Liver (tissue), 8 donors: ENCODE measurements at regions not wholly inside any gene's neighbourhood (a gene's known extent, or its start where the extent isn't known, plus 50 kb on each side); places are given as distances from the start of the nearest gene placed in this dataset.

Source experiments
- DNase-seq: peaks from one replicate; pipeline ENCODE4 v3.0.0-alpha.2; 2017; ENCODE audit warnings: low spot score
- H3K27ac ChIP-seq, 2 donors: one replicate each; pipeline ENCODE4 v1.7.0; 2013; ENCODE audit warnings: inconsistent platforms in 2 of 2, low read length in 2 of 2, control low read depth in 1 of 2, low read depth in 1 of 2, mild to moderate bottlenecking in 1 of 2
- H3K27me3 ChIP-seq, 4 donors: one replicate each; pipeline versions ENCODE4 v1.6.1 to v1.7.0; 2013; ENCODE audit warnings: low read length in 3 of 4, inconsistent platforms in 1 of 4, mild to moderate bottlenecking in 1 of 4, moderate library complexity in 1 of 4; ENCODE audit not compliant: control insufficient read depth in 4 of 4, insufficient read depth in 4 of 4
- H3K36me3 ChIP-seq, 4 donors: one replicate each; pipeline versions ENCODE4 v1.6.1 to v1.7.0; 2013; ENCODE audit warnings: low read length in 3 of 4, mild to moderate bottlenecking in 3 of 4, low read depth in 1 of 4, moderate library complexity in 1 of 4; ENCODE audit not compliant: control insufficient read depth in 4 of 4, insufficient read depth in 3 of 4
- H3K4me1 ChIP-seq, 4 donors: one replicate each; pipeline versions ENCODE4 v1.6.1 to v1.7.0; 2013; ENCODE audit warnings: low read length in 3 of 4, mild to moderate bottlenecking in 3 of 4, moderate library complexity in 1 of 4; ENCODE audit not compliant: control insufficient read depth in 4 of 4, insufficient read depth in 4 of 4
- H3K4me3 ChIP-seq, 3 donors: one replicate each; pipeline versions ENCODE4 v1.6.1 to v1.7.0; 2013; ENCODE audit warnings: low read length in 3 of 3, control low read depth in 1 of 3, low read depth in 1 of 3, mild to moderate bottlenecking in 1 of 3
- H3K9ac ChIP-seq, 2 donors: one replicate each; pipeline ENCODE4 v1.7.0; 2013; ENCODE audit warnings: low read length in 2 of 2, mild to moderate bottlenecking in 2 of 2, moderate library complexity in 2 of 2, control low read depth in 1 of 2, low read depth in 1 of 2
- H3K9me3 ChIP-seq, 4 donors: one replicate each; pipeline versions ENCODE4 v1.6.1 to v1.7.0; 2013; ENCODE audit warnings: low read length in 3 of 4; ENCODE audit not compliant: control insufficient read depth in 4 of 4
- ATF3 ChIP-seq: IDR thresholded peaks from 2 replicates; pipeline ENCODE4 v1.6.1; 2016; ENCODE audit warnings: antibody characterized with exemption
- EGR1 ChIP-seq, 2 donors: IDR thresholded peaks; 2 replicates each; pipeline ENCODE4 v1.6.1; 2016 to 2018; ENCODE audit warnings: antibody characterized with exemption in 2 of 2, low read depth in 2 of 2
- FOXA1 ChIP-seq: IDR thresholded peaks from 2 replicates; pipeline ENCODE4 v1.6.1; 2016; ENCODE audit warnings: antibody characterized with exemption
- FOXA2 ChIP-seq: IDR thresholded peaks from 2 replicates; pipeline ENCODE4 v1.6.1; 2016; ENCODE audit warnings: antibody characterized with exemption
- GABPA ChIP-seq, 2 donors: IDR thresholded peaks in 1 of 2; conservative IDR thresholded peaks in 1 of 2; 2 replicates each; pipeline ENCODE4 v1.6.1; 2016; ENCODE audit warnings: antibody characterized with exemption in 2 of 2, mild to moderate bottlenecking in 1 of 2, moderate library complexity in 1 of 2
- HNF4A ChIP-seq, 2 donors: conservative IDR thresholded peaks; 2 replicates each; pipeline ENCODE4 v1.6.1; 2016; ENCODE audit warnings: antibody characterized with exemption in 2 of 2, mild to moderate bottlenecking in 2 of 2
- HNF4G ChIP-seq: IDR thresholded peaks from 2 replicates; pipeline ENCODE4 v1.6.1; 2016; ENCODE audit warnings: antibody characterized with exemption
- JUND ChIP-seq, 2 donors: IDR thresholded peaks; 2 replicates each; pipeline ENCODE4 v1.6.1; 2016; ENCODE audit warnings: antibody characterized with exemption in 2 of 2
- NR2F2 ChIP-seq: IDR thresholded peaks from 2 replicates; pipeline ENCODE4 v1.6.1; 2016; ENCODE audit warnings: antibody characterized with exemption
- RAD21 ChIP-seq, 2 donors: IDR thresholded peaks; 2 replicates each; pipeline ENCODE4 v1.6.1; 2016; ENCODE audit warnings: antibody characterized with exemption in 2 of 2, mild to moderate bottlenecking in 2 of 2
- RXRA ChIP-seq, 2 donors: IDR thresholded peaks; 2 replicates each; pipeline ENCODE4 v1.6.1; 2017 to 2018; ENCODE audit warnings: antibody characterized with exemption in 2 of 2, mild to moderate bottlenecking in 1 of 2
- SP1 ChIP-seq: IDR thresholded peaks from 2 replicates; pipeline ENCODE4 v1.6.1; 2018; ENCODE audit warnings: antibody characterized with exemption, mild to moderate bottlenecking
- TAF1 ChIP-seq: conservative IDR thresholded peaks from 2 replicates; pipeline ENCODE4 v1.6.1; 2016; ENCODE audit warnings: antibody characterized with exemption, mild to moderate bottlenecking
- YY1 ChIP-seq: IDR thresholded peaks from 2 replicates; pipeline ENCODE4 v1.6.1; 2016; ENCODE audit warnings: antibody characterized with exemption, mild to moderate bottlenecking
- WGBS: extraction: QIAGEN DNeasy Blood & Tissue Kit; methylation state at CpG from one replicate; pipeline ENCODE4 v1.1.7; 2013; 5-methylcytosine and 5-hydroxymethylcytosine counted together
- TF ChIP-seq, protein P1 (sequence below): IDR thresholded peaks from 2 replicates; pipeline ENCODE4 v1.6.1; 2016; ENCODE audit warnings: antibody characterized with exemption, mild to moderate bottlenecking
- TF ChIP-seq, protein P2 (sequence below): IDR thresholded peaks from 2 replicates; pipeline ENCODE4 v1.6.1; 2016; ENCODE audit warnings: antibody characterized with exemption
- TF ChIP-seq, protein P3 (sequence below): fragments of 150-350 bp; IDR thresholded peaks from 2 replicates; pipeline ENCODE4 v1.5.1; 2017; ENCODE audit warnings: improper control_type of control experiment, low read depth, low read length; ENCODE audit not compliant: missing input control
- TF ChIP-seq, protein P4 (sequence below): IDR thresholded peaks from 2 replicates; pipeline ENCODE4 v1.6.1; 2016; ENCODE audit warnings: antibody characterized with exemption
- donor health status: healthy.
- donor health status: healthy.
- donor health status: healthy.
- donor health status: healthy.
- donor health status: healthy.

DNA sequence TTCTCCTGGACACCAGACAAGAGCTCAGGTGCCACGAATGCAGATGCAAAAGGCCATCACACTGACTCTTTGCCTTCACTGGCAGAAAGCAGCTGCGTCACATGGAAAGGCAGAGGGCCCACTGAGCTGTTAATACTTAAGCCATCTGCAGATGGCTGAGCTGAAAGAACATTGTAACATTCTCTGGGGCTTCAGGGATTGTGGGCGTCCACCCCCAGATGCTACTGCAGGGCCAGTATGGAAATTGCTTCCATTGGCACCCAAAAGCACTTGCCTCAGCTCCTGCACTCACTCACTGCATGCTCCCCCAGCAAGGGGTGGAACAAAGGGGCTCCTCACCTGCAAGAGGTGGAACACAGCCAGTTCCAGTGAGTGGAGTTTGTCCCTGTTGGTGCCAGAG, 1264.6 kb downstream of the REEP3 start:
- Histone ChIP-seq H3K4me1 (no peaks in the 10 kb centered on the region), H3K27me3 (no peaks in the 10 kb centered on the region), H3K9me3 (no peaks in the 10 kb centered on the region), H3K4me3 (no peak overlapping the region), H3K36me3 (no peaks in the 10 kb centered on the region), H3K9ac (no peak overlapping the region), H3K27ac (no peak overlapping the region)
- no peak for TF ChIP-seq FOXA1
- TF ChIP-seq HNF4G, result no peak
- TF ChIP-seq, protein P1, sequence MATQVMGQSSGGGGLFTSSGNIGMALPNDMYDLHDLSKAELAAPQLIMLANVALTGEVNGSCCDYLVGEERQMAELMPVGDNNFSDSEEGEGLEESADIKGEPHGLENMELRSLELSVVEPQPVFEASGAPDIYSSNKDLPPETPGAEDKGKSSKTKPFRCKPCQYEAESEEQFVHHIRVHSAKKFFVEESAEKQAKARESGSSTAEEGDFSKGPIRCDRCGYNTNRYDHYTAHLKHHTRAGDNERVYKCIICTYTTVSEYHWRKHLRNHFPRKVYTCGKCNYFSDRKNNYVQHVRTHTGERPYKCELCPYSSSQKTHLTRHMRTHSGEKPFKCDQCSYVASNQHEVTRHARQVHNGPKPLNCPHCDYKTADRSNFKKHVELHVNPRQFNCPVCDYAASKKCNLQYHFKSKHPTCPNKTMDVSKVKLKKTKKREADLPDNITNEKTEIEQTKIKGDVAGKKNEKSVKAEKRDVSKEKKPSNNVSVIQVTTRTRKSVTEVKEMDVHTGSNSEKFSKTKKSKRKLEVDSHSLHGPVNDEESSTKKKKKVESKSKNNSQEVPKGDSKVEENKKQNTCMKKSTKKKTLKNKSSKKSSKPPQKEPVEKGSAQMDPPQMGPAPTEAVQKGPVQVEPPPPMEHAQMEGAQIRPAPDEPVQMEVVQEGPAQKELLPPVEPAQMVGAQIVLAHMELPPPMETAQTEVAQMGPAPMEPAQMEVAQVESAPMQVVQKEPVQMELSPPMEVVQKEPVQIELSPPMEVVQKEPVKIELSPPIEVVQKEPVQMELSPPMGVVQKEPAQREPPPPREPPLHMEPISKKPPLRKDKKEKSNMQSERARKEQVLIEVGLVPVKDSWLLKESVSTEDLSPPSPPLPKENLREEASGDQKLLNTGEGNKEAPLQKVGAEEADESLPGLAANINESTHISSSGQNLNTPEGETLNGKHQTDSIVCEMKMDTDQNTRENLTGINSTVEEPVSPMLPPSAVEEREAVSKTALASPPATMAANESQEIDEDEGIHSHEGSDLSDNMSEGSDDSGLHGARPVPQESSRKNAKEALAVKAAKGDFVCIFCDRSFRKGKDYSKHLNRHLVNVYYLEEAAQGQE, result no peak
- TF ChIP-seq JUND (IDR thresholded peaks at IDR 0.05), result no peak
- TF ChIP-seq, protein P2, sequence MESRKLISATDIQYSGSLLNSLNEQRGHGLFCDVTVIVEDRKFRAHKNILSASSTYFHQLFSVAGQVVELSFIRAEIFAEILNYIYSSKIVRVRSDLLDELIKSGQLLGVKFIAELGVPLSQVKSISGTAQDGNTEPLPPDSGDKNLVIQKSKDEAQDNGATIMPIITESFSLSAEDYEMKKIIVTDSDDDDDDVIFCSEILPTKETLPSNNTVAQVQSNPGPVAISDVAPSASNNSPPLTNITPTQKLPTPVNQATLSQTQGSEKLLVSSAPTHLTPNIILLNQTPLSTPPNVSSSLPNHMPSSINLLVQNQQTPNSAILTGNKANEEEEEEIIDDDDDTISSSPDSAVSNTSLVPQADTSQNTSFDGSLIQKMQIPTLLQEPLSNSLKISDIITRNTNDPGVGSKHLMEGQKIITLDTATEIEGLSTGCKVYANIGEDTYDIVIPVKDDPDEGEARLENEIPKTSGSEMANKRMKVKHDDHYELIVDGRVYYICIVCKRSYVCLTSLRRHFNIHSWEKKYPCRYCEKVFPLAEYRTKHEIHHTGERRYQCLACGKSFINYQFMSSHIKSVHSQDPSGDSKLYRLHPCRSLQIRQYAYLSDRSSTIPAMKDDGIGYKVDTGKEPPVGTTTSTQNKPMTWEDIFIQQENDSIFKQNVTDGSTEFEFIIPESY, result no peak
- TF ChIP-seq, protein P3, sequence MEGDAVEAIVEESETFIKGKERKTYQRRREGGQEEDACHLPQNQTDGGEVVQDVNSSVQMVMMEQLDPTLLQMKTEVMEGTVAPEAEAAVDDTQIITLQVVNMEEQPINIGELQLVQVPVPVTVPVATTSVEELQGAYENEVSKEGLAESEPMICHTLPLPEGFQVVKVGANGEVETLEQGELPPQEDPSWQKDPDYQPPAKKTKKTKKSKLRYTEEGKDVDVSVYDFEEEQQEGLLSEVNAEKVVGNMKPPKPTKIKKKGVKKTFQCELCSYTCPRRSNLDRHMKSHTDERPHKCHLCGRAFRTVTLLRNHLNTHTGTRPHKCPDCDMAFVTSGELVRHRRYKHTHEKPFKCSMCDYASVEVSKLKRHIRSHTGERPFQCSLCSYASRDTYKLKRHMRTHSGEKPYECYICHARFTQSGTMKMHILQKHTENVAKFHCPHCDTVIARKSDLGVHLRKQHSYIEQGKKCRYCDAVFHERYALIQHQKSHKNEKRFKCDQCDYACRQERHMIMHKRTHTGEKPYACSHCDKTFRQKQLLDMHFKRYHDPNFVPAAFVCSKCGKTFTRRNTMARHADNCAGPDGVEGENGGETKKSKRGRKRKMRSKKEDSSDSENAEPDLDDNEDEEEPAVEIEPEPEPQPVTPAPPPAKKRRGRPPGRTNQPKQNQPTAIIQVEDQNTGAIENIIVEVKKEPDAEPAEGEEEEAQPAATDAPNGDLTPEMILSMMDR, result no peak
- TF ChIP-seq ATF3, result no peak
- TF ChIP-seq EGR1 (IDR thresholded peaks at IDR 0.05; ENCODE audit: low read depth in 2 of 2), result no peak
- TF ChIP-seq YY1, result no peak
- no peak for TF ChIP-seq TAF1
- no peak for TF ChIP-seq SP1
- no peak for TF ChIP-seq FOXA2
- no peak for TF ChIP-seq HNF4A (conservative IDR thresholded peaks at IDR 0.05)
- TF ChIP-seq, protein P4, sequence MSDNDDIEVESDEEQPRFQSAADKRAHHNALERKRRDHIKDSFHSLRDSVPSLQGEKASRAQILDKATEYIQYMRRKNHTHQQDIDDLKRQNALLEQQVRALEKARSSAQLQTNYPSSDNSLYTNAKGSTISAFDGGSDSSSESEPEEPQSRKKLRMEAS, result no peak
- no peak for TF ChIP-seq NR2F2
- TF ChIP-seq GABPA (IDR thresholded peaks at IDR 0.05 in 1 of 2, conservative IDR thresholded peaks at IDR 0.05 in 1 of 2), result no peak
- TF ChIP-seq RXRA (IDR thresholded peaks at IDR 0.05), result no peak
- no peak for TF ChIP-seq RAD21 (IDR thresholded peaks at IDR 0.05)
- 64% methylated on average over 3 of the region's 3 CpGs for WGBS
- no peak for DNase-seq

DNA sequence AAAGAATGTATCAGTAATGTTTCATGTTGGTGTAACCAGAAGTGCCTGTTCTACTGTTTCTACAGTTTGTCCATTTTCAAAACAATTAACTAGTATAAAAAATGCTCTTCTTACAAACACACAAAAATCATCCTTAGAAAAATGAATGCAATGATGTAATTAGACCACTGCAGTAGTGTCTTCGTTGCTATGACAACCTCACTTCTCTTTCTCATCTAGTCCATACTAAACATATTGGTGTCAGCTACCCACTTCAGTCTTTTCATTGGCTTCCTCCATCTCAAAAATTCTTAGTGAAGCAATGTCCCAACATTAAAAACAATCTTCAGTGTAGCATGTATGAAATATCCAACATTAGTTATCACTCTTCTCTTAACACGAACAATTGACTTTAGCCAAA, 1265.8 kb downstream of the REEP3 start:
- 71% methylated on average over 2 of the region's 2 CpGs for WGBS
- no peaks in the 10 kb centered on the region for H3K4me1 ChIP-seq
- H3K27me3 ChIP-seq, result no peaks in the 10 kb centered on the region
- TF ChIP-seq RAD21 (IDR thresholded peaks at IDR 0.05) (no peak), FOXA2 (no peak), NR2F2 (no peak), JUND (IDR thresholded peaks at IDR 0.05) (no peak)
- H3K4me3 ChIP-seq, result no peak overlapping the region
- H3K9me3 ChIP-seq, result no peaks in the 10 kb centered on the region
- H3K27ac ChIP-seq, result no peak overlapping the region
- no peak overlapping the region for H3K9ac ChIP-seq
- no peaks in the 10 kb centered on the region for H3K36me3 ChIP-seq
- DNase-seq, result no peak
